ENCODE measurements at regions not wholly inside any gene's neighbourhood (a gene's known extent, or its start where the extent isn't known, plus 50 kb on each side); places are given as distances from the start of the nearest gene placed in this dataset.

DNA sequence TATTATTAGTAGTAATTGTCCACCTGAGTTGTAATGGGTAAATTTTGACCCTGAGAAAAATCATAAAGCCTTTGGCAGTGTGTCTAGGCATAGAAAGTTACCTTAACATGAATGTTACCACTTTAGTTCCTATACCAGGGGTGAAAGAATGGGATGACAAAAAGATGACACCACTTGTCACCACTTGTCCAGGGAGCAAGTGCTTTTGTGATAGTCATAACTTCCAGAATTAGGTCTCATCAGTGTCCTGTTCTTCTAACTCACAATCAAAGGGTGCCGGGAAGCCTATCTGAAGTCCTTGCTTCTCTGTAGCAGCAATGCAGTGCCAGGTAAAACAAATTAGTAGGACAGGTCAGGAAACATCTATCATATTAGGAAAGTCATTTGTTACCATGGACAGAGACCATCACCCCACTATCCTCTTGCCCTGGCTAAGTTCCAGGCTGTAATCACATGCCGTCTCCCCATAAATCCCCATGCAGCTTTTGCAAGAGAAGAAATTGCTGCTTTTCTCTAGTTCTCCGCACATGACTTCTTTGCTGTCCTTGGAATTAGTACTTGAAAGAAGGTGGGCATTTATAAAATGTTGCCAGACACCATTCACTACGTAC is 156.5 kb upstream of the SGCD start:
- TF ChIP-seq, protein P1, sequence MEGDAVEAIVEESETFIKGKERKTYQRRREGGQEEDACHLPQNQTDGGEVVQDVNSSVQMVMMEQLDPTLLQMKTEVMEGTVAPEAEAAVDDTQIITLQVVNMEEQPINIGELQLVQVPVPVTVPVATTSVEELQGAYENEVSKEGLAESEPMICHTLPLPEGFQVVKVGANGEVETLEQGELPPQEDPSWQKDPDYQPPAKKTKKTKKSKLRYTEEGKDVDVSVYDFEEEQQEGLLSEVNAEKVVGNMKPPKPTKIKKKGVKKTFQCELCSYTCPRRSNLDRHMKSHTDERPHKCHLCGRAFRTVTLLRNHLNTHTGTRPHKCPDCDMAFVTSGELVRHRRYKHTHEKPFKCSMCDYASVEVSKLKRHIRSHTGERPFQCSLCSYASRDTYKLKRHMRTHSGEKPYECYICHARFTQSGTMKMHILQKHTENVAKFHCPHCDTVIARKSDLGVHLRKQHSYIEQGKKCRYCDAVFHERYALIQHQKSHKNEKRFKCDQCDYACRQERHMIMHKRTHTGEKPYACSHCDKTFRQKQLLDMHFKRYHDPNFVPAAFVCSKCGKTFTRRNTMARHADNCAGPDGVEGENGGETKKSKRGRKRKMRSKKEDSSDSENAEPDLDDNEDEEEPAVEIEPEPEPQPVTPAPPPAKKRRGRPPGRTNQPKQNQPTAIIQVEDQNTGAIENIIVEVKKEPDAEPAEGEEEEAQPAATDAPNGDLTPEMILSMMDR (conservative IDR thresholded peaks at IDR 0.05 in 1 of 2, IDR thresholded peaks at IDR 0.05 in 1 of 2; ENCODE audit: extremely low read depth in 1 of 2, insufficient read depth in 1 of 2, low read depth in 1 of 2, low read length in 2 of 2) = no peak
- TF ChIP-seq EZH2 (IDR thresholded peaks at IDR 0.05; ENCODE audit: borderline replicate concordance, low read length) = no peak
